ENCODE measurements at regions not wholly inside any gene's neighbourhood (a gene's known extent, or its start where the extent isn't known, plus 50 kb on each side); places are given as distances from the start of the nearest gene placed in this dataset.
"Not testable (repeated sequence)": the region's sequence is repeated elsewhere in the genome, so short reads cannot be mapped to it uniquely, and the experiment has no call there.

DNA sequence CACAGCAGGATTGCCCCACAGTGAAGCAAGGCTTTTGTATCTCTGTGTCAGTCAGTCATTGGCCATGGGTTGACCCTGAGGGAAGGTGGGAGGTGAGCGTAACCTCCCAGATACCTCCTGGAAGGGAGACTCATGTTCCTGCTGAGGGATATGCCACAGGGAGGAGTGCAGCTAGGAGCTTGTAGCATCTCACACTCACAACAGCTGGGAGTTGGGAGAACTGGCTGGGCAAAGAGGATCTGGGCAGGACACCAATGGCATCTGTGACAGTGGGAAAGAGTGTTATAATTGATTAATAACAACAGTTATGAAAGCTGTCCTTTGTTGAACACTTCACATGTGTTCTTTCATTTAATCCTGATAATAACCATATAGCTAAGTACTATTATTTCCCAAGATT lies 171.0 kb downstream of the TLE3 start:
- TF ChIP-seq, protein P1, sequence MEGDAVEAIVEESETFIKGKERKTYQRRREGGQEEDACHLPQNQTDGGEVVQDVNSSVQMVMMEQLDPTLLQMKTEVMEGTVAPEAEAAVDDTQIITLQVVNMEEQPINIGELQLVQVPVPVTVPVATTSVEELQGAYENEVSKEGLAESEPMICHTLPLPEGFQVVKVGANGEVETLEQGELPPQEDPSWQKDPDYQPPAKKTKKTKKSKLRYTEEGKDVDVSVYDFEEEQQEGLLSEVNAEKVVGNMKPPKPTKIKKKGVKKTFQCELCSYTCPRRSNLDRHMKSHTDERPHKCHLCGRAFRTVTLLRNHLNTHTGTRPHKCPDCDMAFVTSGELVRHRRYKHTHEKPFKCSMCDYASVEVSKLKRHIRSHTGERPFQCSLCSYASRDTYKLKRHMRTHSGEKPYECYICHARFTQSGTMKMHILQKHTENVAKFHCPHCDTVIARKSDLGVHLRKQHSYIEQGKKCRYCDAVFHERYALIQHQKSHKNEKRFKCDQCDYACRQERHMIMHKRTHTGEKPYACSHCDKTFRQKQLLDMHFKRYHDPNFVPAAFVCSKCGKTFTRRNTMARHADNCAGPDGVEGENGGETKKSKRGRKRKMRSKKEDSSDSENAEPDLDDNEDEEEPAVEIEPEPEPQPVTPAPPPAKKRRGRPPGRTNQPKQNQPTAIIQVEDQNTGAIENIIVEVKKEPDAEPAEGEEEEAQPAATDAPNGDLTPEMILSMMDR (IDR thresholded peaks at IDR 0.05; ENCODE audit: insufficient read depth, low read depth, low read length): no peak
- no peak for DNase-seq (ENCODE audit: low read depth)
- H3K4me3 ChIP-seq (ENCODE audit: low read depth, low read length): no peak overlapping the region

DNA sequence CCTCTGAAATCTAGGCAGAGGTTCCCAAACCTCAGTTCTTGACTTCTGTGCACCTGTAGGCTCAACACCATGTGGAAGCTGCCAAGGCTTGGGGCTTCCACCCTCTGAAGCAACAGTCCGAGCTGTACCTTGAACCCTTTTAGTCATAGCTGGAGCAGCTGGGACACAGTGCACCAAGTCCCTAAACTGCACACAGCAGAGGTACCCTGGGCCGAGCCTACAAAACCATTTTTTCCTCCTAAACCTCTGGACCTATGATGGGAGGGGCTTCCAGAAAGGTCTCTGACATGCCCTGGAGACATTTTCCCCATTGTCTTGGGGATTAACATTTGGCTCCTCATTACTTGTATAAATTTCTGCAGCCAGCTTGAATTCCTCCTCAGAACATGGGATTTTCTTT lies 168.8 kb downstream of the TLE3 start:
- DNase-seq (ENCODE audit: low read depth); H3K4me3 ChIP-seq (ENCODE audit: low read depth, low read length): not testable (repeated sequence)

DNA sequence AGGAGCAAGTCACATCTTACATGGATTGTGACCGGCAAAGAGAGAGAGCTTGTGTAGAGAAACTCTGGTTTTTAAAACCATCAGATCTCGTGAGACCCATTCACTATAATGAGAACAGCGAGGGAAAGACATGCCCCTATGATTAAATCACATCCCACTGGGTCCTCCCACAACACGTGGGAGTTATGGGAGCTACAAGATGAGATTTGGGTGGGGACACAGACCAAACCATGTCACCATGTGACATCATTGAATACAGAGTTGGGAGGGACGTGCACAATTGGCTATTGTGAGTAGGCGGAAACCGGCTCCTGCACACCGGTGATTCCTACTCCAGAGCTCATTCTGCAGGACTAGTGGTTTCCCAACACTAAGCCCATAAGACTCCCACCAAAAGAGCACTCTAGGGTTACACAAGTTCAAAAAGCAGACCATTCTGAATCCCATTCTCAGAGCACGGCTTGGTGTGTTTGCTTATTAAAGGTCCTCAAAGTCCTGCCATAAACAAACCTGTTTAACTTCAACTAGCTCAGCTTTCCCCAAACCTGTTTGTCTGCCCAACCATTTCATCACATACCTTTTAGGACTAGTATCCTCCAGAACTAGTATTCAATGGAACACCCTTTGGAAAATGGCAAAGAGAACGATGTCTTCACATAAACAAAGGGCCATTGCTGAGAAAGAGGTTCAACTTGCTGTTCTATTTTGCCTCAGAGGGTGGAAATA lies 167.6 kb downstream of the TLE3 start:
- no peak for DNase-seq (ENCODE audit: low read depth)
- no peak overlapping the region for H3K4me3 ChIP-seq (ENCODE audit: low read depth, low read length)
- TF ChIP-seq, protein P1 (IDR thresholded peaks at IDR 0.05; ENCODE audit: insufficient read depth, low read depth, low read length): no peak

DNA sequence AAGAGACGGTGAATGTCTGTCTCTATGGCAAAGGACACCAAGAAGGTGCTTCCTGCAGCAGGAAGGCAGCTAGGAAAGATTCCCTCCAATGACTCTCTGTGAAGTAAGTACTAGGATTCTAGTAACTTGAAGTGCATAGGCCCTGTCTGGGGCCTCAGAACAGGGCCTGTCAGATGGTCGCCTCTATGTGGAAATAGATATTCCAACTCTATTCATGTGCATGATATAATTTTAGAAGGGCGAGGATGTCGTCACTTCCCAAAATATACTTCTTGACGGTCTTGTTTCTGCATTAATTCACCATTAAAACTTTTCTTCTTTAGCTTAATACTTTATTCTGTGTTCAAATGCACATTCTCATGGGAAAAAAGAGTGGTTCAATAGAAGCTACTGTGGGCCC lies 167.0 kb downstream of the TLE3 start:
- no peak overlapping the region for H3K4me3 ChIP-seq (ENCODE audit: low read depth, low read length)
- DNase-seq (ENCODE audit: low read depth): no peak
- TF ChIP-seq, protein P1 (IDR thresholded peaks at IDR 0.05; ENCODE audit: insufficient read depth, low read depth, low read length): no peak

DNA sequence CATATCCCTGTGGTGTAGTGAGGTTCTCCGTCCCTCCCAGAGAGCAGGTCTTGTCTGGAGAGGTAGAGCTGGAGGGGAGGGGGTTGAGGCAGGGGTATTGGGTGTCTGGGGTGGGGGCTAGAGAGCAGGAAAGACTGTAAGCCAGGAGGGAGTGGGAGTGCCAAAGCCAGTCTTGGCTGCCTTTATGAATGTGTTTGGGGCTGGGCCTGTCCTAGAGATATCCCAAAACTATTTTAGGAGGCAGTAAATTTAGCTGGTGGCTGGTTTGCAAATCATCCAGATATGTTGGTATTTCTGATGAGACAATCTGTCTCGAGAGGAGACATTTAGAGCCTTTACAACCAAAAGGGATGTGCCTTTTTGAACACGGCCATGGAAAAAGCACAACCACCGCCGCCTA lies 166.6 kb downstream of the TLE3 start:
- no peak for DNase-seq (ENCODE audit: low read depth)
- H3K4me3 ChIP-seq (ENCODE audit: low read depth, low read length): no peak overlapping the region
- TF ChIP-seq, protein P1 (IDR thresholded peaks at IDR 0.05; ENCODE audit: insufficient read depth, low read depth, low read length): no peak

DNA sequence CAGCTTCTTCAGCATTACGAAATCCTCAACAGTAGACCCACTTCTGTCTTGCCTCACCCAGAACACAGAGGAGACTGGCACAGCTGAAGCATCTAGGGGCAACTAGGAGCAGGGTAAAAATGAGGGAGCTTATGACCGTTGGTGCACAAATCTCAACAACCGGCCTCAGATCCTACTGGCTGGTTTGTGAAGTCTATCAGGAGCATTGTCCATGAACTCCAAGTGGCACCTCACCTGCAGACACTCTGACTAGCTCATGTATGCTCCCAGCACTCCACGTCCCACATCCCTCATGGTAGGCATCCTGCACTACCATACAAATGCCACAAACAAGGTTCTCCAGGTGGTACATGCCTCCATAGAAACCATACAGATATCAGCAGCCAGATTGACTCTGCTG lies 163.1 kb downstream of the TLE3 start:
- no peak overlapping the region for H3K4me3 ChIP-seq (ENCODE audit: low read depth, low read length)
- TF ChIP-seq, protein P1 (IDR thresholded peaks at IDR 0.05; ENCODE audit: insufficient read depth, low read depth, low read length): no peak
- DNase-seq (ENCODE audit: low read depth): no peak

DNA sequence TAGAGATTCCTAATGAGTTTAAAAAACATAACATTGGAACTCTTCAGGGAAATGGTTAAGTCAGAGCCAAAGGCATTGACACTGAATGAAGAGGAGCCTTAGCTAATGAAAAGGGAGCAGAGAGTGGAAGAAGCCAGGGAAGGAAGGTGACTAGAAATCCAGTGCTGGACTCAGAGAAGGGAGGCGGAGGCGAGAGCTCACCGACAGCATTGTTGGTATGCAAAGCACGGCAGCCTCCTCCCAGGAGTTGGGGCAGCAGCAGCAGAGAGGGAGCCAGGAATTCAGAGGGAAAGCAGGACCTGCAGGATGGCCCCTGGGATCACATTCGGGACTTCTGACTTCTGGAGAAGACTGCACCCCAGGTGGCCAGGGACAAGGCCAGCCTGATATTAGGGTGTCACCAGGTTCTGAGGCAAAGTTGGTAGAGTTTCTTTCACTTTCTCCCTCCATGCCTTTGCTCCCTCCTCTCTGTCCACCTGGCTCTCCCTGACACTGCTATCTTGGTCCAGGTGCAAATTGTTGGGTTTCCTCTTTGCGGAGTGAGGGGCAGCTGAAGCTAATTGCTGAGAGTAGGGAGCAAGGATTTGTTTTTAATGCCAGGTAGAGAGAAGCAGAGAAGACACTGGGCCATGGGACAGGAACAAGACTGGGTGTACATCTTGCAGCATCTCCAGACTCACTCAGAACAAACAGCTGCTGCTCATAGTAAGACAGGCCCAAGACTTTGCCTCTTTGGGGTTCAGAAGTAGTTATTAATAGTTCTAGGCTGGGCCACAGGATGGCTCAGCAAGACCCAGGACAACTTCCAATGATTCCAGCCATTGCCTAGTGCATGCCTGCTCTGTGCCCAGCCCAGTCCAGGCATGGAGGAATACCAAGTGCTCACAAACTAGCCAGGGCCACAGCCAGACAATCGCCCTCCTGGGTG lies 157.9 kb downstream of the TLE3 start:
- no peak for DNase-seq (ENCODE audit: low read depth)
- TF ChIP-seq, protein P1 (IDR thresholded peaks at IDR 0.05; ENCODE audit: insufficient read depth, low read depth, low read length): no peak
- no peak overlapping the region for H3K4me3 ChIP-seq (ENCODE audit: low read depth, low read length)

Data from fibroblast of villous mesenchyme (primary cell).